ENCODE measurements at regions not wholly inside any gene's neighbourhood (a gene's known extent, or its start where the extent isn't known, plus 50 kb on each side); places are given as distances from the start of the nearest gene placed in this dataset.

- no peak for DNase-seq
Observed at GRCh38 chr12:92552412-92553108, 150.2 kb upstream of the PLEKHG7 start.

GRCh38 chr12:92551853-92552397 lies 150.9 kb upstream of the PLEKHG7 start:
- DNase-seq: peak; percentile 39

- no peak for DNase-seq
Observed at GRCh38 chr12:92551210-92551609, 151.6 kb upstream of the PLEKHG7 start.

GRCh38 chr12:92550661-92551060 lies 152.1 kb upstream of the PLEKHG7 start:
- DNase-seq: no peak

GRCh38 chr12:92550254-92550653 lies 152.5 kb upstream of the PLEKHG7 start:
- DNase-seq: no peak

GRCh38 chr12:92549516-92549915 lies 153.3 kb upstream of the PLEKHG7 start:
- no peak for DNase-seq

- no peak for DNase-seq
Observed at GRCh38 chr12:92547906-92548305, 154.9 kb upstream of the PLEKHG7 start.

- no peak for DNase-seq
Observed at GRCh38 chr12:92547420-92547819, 155.4 kb upstream of the PLEKHG7 start.

GRCh38 chr12:92546635-92547348 lies 156.0 kb upstream of the PLEKHG7 start:
- DNase-seq: no peak

GRCh38 chr12:92546259-92546634 lies 156.5 kb upstream of the PLEKHG7 start:
- no peak for DNase-seq

GRCh38 chr12:92544322-92544721 lies 158.5 kb upstream of the PLEKHG7 start:
- DNase-seq: no peak

GRCh38 chr12:92543840-92544239 lies 158.9 kb upstream of the PLEKHG7 start:
- DNase-seq: no peak

GRCh38 chr12:92543359-92543758 lies 159.4 kb upstream of the PLEKHG7 start:
- no peak for DNase-seq

- no peak for DNase-seq
Observed at GRCh38 chr12:92541731-92542130, 161.1 kb upstream of the PLEKHG7 start.

GRCh38 chr12:92540782-92541423 lies 161.9 kb upstream of the PLEKHG7 start:
- no peak for DNase-seq

- no peak for DNase-seq
Observed at GRCh38 chr12:92539976-92540781, 162.6 kb upstream of the PLEKHG7 start.

GRCh38 chr12:92539110-92539749 lies 163.6 kb upstream of the PLEKHG7 start:
- DNase-seq: no peak

- no peak for DNase-seq
Observed at GRCh38 chr12:92537290-92537960, 165.4 kb upstream of the PLEKHG7 start.

GRCh38 chr12:92535961-92536360 lies 166.8 kb upstream of the PLEKHG7 start:
- no peak for DNase-seq

GRCh38 chr12:92533280-92533890 lies 169.4 kb upstream of the PLEKHG7 start:
- no peak for DNase-seq

- no peak for DNase-seq
Observed at GRCh38 chr12:92530706-92531105, 172.1 kb upstream of the PLEKHG7 start.
